ENCODE measurements at regions not wholly inside any gene's neighbourhood (a gene's known extent, or its start where the extent isn't known, plus 50 kb on each side); places are given as distances from the start of the nearest gene placed in this dataset.

DNA sequence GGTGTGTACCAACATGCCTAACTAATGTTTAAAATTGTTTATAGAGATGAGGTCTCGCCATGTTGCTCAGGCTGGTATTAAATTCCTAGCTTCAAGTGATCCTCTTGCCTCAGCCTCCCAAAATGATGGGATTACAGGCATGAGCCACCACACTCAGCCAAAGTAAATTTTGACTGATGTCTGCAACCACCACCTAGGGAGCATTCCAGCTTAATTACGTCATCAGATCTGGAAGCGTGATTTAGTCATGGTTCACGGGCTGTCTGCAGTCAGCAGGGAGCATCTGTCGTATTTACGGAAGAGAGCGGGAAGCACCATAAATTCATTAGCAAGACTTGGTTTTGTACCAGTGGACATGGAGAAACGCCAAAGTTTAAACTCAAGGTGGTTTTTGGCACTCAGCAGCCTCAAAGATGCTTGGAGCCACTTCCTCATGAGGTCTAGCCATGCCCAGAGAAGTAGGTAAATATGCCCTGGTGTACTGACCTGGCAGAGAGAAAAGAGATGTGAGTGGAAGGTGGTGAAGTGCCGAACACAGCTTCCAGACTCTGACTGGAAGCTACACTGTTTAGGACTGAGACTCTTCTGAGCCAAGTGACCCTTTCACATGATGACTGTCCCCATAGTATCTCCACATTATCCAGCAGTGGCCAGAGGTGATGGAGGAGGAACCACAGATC is 60.8 kb upstream of the SLC35F3 start:
- TF ChIP-seq, protein P1, sequence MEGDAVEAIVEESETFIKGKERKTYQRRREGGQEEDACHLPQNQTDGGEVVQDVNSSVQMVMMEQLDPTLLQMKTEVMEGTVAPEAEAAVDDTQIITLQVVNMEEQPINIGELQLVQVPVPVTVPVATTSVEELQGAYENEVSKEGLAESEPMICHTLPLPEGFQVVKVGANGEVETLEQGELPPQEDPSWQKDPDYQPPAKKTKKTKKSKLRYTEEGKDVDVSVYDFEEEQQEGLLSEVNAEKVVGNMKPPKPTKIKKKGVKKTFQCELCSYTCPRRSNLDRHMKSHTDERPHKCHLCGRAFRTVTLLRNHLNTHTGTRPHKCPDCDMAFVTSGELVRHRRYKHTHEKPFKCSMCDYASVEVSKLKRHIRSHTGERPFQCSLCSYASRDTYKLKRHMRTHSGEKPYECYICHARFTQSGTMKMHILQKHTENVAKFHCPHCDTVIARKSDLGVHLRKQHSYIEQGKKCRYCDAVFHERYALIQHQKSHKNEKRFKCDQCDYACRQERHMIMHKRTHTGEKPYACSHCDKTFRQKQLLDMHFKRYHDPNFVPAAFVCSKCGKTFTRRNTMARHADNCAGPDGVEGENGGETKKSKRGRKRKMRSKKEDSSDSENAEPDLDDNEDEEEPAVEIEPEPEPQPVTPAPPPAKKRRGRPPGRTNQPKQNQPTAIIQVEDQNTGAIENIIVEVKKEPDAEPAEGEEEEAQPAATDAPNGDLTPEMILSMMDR (IDR thresholded peaks at IDR 0.05; ENCODE audit: insufficient read depth, low read depth, low read length), result no peak
- no peak for TF ChIP-seq EZH2 (IDR thresholded peaks at IDR 0.05; ENCODE audit: insufficient read depth, low read length)
